Bone marrow (tissue), 2 donors: ENCODE measurements at regions not wholly inside any gene's neighbourhood (a gene's known extent, or its start where the extent isn't known, plus 50 kb on each side); places are given as distances from the start of the nearest gene placed in this dataset.
"Not testable (repeated sequence)": the region's sequence is repeated elsewhere in the genome, so short reads cannot be mapped to it uniquely, and the experiment has no call there.

Experiments
- DNase-seq, 2 donors: peaks; one replicate each; lab custom pipeline; 2025; lab: John Stamatoyannopoulos, UW

DNA sequence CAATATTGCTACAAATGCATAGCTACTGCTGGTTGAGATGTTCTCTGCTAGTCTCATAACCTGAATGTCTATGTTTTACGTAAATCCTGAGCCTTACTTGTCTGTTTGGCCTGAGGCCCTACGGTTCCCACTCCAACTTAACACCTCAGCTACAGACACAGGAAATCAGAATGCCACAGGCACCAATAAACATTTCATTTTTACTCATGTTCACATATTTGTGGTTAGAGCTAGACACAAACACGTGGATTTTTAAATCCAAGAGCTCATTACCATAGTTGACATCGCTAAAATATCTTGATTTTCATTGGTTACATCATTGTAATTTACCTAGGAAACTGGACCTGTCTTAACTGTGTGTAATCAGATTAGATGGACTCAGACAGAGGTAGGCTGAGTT is 263.8 kb upstream of the CDH19 start:
- no peak for DNase-seq

DNA sequence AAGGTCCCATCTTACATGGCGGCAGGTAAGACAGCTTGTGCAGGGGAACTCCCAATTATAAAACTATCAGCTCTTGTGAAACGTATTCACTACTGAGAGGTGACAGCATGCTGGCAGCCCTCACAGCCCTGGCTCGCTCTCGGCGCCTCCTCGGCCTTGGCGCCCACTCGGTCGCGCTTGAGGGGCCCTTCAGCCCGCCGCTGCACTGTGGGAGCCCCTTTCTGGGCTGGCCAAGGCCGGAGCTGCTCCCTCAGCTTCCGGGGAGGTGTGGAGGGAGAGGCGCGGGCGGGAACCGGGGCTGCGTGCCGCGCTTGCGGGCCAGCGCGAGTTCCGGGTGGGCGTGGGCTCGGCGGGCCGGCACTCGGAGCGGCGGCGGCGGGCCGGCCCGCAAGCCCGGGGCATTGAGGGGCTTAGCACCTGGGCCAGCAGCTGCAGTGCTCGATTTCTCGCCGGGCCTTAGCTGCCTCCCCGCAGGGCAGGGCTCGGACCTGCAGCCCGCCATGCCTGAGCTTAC is 262.6 kb upstream of the CDH19 start:
- not testable (repeated sequence) for DNase-seq

DNA sequence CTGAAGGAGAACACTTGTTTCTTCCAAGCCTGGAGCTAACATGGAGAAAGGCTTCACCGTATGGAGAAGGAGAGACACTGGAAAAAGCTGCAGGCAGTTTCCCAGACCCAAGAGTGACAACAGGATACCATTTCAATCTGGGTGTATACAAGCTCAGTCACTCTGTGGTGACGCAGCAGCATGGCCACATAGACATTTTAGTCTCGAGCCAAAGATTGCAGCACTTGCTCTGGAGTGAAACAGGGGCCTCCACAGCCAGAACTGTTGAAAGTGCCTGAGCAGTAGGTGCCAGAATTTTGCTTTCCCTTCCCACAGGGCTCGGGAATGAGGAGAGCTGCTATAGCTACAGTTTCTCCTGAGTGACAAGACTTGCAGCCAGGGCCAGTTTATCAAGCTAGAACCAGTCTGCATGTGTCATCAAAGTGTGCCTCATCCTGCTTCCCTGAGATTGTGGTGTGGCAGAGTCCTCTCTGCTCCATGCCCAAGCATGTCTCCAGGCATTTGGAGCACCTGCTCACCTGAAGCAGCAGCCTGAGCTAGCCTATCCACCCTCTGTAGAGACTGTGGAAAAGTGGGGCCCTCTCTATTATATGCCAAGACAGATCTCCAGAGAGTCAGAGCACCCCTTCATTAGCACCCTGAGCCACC is 234.6 kb upstream of the CDH19 start:
- DNase-seq, result no peak

DNA sequence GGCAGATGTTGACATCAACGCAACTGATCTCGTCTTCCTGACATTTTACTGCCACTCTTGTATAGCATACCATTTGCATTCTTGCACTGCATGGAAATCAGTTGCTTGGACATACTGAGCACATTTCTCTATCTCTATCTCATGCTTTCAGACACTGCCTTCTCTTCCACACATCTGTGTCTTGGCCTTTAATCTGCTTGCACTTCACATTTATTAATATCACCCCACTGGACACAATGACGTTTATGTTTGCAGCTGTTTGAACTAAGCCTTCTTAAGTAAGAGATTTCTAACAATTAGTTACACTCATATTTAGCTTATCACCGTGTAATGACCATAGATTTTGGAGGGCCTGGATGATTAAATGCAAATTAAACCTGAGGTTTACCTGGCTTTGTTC is 229.8 kb upstream of the CDH19 start:
- no peak for DNase-seq

DNA sequence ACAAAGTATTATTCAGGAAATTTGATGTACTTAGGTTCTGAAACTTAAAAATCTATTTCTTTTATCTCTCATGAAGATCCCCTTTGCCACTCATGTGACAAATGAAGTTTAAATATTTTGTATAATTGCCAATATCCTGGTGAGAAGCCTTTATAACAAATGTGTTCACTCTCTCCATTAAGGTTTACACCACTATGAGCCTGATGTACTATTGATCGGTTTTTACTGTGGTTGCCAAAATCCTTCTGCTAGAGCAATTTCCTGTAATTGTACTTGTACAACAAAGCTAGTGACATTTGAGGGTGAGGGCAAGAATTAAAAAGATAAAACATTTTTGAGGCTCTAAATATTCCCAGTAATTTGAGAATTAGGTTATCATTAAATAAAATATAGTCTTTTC is 222.3 kb upstream of the CDH19 start:
- no peak for DNase-seq

DNA sequence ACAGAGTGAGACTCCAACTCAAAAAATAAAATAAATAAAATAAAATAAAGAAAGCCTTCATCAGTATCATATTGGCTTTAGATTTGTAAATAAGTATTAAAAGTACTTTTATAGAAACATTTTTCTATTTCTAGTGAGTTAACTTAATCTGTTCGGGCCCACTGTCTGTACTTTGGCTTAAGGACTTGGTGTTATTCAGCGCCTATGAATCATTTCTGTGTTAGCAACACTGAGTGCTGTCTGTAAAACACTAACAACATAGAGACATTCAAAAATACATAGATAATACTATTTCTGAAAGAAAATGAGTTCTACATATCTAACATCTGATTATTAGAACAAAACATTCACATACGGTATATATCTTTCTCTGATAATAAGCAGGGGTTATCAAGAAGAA is 221.5 kb upstream of the CDH19 start:
- DNase-seq, result no peak

DNA sequence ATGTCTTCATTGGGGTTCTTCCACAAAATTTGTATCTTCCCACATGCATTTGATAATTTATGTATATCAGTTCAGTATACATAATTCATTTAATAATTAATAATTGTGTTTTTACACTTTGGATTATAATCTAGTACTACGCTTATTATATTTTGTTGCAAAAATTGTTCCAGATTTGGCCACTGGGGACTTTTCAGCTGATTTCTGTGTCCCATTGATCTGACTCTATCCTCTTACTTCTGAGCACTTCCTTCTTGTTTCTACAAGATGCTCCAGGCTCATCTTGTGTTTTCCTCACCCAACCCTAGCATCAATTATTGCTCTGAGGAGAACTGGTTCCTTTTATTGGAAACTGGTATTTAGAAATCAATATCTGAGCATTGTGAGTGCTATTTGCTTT is 215.3 kb upstream of the CDH19 start:
- DNase-seq, result no peak

DNA sequence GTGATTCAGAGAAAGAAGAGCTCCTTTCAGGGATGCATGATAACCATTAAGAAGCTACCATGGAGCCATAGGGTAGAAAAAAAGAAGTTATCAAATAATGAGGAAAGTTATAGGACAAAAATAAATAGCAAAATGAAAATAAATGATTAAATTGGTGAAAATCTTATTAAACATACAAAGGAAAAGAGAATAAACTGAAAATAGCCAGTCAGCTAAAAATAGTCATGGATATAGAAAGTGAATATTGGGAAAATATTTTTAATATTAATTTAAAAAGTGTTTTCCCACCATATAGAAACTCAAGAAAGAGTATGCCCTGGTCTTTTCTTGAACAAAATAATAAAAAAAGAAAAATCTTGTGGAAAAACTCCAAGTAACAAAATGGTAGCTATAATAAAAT is 209.2 kb upstream of the CDH19 start:
- no peak for DNase-seq

DNA sequence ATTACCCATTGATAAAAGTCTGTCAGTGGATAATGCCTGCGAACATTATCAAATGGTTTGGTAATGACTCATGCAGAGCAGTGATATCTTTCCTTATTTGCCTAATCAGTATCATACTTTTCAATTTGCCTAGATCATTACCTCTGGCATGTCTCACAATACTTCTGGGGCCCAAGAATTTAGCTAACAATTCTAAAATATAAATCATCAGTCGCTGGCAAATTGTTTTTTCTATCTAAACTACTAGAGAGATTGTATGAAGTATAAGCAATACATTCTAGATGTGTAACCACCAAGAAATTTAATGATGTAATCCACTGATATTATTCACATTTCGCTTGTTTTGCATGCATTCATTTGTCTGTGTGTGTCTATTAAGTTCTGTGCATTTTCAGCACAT is 191.2 kb upstream of the CDH19 start:
- no peak for DNase-seq

DNA sequence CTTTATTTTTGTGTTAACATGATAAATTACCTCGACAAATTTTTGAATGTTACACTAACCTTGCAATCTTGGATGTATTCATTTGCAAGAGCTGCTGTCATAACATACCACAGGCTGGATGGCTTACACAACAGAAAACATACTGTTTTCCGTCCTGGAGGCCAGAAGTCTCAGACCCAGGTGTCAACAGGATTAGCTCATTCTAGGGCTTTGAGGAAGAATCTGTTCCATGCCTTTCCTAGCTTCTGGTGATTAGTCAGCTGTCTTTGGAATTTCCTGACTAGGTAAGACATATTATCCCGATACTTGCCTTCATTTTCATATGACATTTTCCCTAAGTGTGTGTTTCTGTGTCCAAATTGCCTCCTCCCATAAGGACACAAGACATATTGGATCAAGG is 188.6 kb upstream of the CDH19 start:
- DNase-seq, result no peak

DNA sequence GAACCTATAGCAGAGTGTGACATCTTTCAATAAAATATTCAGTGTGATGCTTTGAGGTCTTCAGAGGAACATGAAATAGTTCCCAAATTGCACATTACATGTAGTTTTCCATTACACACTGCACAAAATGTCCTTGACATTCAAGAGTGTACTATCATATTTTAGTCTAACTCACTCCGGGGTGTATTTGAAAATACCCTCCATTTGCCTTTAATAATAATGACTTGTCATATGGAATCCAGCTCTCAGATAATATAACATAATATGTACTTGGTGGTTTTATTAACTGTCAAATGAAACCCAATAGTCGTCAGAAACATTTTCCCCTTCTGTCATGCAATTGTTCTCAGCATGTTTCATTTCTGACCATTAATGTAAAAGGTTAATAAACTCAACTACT is 176.7 kb upstream of the CDH19 start:
- DNase-seq, result no peak

DNA sequence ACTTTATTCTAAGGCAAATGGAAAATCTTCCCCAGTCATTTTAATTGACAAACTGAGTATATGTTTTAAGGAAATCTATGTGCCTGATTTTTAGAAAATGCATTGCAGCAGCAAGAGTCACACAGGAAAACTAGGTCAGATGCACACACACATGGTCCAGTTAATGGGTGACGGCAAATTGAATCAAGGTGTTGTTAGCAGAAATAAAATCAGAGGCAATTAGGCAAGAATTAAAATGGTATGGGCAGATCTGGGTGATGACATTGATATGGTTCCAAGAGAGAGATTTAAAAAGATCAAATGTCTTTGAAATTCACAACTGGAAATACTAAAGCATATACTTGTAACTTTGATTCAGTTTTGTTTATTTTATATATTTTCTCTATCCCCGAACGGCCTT is 174.2 kb upstream of the CDH19 start:
- DNase-seq, result no peak

DNA sequence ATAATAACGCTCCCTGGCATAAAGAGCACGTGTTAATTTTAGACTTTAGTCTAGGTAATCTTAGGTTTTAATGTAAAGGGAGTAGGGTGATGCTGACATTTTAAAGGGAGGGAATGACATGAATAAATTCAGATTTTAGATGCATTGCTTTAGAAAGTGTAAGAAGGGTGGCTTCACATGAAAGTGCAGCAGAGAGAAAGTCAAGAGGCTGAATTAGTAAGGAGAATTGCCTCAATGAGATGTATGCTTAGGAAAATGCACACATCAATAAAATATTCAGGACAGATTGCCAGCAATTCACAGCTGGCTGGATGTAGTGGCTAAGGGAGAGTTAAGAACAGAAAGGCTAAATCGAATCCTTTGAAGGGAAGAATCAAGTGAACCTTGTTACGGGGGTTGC is 165.5 kb upstream of the CDH19 start:
- no peak for DNase-seq

DNA sequence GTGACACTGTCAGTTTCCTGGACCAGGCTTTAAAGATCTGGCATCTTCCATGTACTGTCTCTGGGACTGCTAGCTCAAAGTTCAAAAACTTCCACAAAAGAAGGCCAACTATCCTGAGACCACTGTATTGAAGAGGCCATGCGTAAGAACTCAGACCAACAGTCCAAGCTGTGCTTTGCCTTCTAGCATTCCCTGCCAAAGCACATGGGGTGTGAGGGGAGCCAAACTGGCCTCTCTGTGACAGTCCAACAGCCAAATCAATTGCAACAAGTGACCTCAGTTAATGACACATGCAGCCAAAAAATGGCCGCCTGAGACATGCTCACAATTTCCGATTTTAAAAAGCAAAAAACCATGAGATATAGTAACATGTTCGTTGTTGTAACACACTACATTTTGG is 160.3 kb upstream of the CDH19 start:
- no peak for DNase-seq

DNA sequence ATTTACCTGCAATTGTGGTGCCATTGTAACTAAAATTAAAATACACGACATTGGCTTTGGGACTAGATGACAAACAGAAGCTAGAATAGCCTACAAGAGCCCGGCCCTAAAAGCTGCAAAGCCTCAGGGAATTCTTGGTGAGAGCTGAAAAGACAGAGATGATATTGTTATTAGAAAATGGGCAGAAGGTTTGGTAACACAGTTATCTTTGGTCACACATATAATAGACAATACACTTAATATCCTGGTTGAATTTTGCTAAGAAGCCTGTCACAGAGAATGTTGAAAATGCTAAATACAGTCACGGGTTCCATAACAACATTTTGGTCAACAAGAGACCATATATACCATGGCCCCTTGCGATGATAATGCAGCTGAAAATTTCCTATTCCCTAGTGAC is 157.3 kb upstream of the CDH19 start:
- no peak for DNase-seq

DNA sequence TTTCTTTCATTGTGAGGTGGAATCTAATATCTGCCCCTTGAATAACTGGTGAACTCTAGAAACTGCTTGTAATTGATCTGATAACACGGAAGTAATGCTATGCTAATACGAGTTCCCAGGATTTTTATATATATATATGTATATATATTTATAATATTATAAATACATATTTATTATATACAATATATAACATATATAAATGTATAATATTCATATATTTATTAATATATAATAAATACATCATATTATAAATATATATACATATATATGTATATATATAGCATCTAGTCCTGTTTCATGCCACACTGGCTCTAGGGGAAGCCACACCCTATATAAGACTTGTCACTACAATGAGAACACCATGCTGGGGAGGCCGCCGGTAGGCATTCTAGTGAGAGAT is 156.7 kb upstream of the CDH19 start:
- DNase-seq, result no peak

DNA sequence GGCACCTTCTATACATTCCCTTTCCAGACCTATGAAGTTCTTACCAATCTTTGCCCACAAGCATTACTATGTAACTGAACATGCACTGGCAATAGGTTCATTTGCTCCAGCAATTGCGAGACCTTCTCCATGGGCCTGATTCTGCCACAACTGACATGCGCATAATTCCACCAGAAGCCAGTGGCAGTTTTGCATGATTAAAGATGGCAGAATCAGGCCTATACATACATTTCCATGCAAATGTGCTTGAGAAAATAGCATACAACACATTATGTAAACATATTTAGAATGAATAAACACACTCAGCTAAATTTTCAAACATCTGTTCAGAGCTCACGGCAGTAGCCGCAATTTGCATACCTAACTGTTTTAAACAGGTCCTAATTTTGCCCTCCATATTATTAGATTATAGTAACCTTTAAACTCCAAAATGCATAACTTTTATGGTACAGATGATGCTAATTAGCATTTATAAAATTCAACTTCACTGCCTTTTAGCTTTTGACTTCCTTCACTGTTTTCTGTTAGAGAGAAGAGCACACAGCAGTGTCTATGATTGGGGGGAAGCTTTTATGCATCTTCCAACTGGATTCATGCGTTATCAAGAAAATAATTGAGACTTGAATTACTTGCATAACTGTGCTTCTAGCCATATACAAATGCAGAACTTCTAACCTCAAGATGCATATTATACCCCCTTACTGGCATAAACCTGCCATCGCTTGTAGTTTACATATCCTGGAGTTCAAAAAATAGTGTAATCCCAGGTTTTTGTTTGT is 155.3 kb upstream of the CDH19 start:
- no peak for DNase-seq

DNA sequence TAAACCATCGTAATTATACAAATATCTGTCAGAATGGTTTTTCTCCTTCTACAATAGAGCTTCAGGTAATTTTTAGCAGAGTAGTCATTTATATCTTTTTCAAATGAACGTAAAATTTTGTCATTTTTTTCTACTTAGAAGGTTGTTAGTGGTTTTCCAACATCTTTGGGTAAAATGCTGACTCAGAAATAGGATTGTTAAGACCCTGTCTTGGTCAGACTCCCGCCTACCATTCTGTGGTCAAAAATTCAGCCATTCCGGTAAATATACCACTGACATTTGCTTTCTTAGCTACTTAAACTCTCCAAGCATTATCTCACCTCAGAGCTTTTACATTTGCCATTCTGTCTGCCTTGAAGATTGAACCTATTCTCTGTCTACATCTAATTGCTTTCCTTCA is 154.1 kb upstream of the CDH19 start:
- no peak for DNase-seq

DNA sequence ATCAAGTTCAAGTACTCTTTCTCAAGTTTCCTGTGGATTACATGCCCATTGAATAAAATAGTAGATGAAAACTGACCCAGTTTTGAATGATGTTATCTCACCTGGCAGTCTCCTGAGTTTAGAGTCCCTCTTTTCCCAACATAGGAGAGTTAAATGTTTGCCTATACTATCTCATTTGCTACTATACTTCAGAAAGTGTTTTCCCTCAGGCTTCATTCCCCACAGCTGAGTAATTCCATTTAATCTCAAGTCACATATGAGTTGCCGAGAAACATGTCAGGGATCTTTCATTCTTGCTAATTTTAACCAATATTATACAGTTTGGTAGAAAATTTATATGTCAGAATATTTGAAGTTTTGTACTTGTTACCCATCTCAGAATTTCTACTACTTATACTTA is 150.4 kb upstream of the CDH19 start:
- no peak for DNase-seq

DNA sequence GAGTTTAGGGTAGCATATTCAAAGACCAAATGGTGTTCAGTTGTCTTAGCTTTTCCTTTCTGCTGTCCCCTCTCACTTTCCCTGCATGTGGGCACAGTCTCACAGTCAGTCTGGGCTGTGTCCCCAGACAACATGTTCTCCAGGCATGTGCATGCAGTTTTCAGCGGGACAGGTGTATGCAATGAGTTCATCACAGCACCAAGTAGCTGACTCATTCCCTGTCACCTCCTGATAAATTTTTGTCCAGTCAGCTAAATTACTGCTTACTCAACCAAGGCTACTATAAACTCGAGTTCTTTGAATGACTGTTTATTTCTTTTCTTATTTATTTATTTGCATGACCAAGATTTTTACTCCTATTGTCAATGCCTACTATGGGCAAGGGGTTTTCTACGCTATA is 148.8 kb upstream of the CDH19 start:
- no peak for DNase-seq

DNA sequence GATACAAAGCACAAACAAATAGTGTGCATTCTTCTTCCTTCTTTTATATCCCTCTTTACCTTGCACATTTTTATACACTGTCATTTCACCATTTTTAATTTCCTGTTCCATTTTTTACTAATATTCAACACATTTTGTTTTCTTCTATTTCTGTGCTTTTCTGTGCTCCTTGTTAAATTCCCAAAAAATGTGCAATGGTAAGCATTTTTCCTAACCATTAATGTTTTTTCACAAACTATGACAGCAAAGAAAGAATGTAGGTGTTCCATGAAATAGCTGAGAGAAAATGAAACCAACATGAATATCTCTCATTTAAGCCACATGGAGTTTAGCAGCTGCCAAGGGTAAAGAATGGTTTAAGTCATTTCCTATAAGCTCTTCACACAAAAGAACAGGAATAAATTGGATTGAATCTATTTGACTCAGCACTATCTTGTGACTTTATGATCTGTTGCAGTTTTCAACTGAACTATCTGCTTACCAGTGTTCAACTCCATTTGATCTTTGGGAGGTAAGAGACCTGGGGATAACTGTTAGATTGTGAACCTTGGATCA is 145.7 kb upstream of the CDH19 start:
- no peak for DNase-seq

DNA sequence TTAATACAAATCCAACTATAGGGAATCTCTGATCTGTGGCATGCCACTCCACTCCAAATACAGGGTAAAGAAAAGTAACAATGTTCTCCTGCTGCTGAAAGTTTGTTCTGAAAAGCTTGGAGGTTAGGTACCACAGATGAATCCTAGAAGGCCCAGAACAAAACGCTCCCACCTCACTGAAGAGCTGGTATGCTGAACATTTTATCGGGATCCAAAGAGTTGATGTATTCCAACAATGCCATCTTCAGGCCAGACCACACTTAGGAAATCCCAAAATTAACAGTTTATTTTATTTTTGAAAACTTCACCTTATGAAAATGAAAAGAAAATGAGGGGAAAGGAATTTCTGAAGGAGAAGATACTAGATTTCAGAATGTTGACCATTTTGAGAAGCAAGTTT is 145.1 kb upstream of the CDH19 start:
- peak in 1 of 2 donors; percentile 4 for DNase-seq

DNA sequence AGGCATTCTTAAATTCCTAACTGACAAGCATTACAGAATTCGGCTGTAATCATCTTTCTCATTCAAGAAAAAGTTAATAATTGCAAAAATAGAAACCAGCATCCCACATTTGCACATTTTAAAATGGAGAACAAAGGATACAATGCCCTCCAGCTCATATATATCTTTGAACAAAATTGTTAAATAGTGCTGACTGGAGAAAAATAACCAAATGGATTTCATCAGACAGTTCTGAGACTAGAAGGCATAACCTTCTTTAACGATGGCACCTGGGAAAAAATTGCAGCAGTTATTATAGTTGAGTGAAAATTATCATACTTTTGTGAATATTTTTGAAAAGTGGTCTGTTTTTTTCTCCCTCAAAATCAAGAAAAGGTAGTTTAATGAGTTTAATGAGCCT is 138.9 kb upstream of the CDH19 start:
- no peak for DNase-seq

DNA sequence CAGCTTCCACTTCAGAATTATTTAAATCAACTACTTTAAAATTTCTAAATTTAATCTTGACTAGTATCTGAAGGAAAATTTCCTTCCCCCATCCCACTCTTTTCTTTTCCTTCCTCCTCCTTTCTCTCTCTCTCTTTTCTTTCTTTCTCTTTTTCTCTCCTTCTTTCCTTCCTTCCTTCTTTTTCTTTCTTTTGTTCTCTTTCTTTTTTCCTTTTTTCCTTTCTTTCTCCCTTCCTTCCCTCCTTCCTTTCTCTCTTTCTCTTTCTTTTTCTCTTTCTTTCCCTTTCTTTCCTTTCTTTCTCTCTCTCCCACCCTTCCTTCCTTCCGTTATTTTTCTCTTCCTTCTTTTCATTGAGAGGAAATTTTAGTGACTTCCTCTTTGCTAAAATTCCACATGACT is 132.0 kb upstream of the CDH19 start:
- no peak for DNase-seq
